GM23338 (cell line): ENCODE measurements at regions not wholly inside any gene's neighbourhood (a gene's known extent, or its start where the extent isn't known, plus 50 kb on each side); places are given as distances from the start of the nearest gene placed in this dataset.

Experiments used
- ATAC-seq: fragments of 200-7000 bp; cut with Tn5 transposase; 3 replicates; pipeline ENCODE4 v1.9.1; 2020
- DNase-seq: peaks from one replicate; pipeline ENCODE4 v3.0.0-alpha.2; 2015; ENCODE audit warnings: low spot score
- H2AFZ ChIP-seq: fragments of 200-600 bp; sonication (generic); 2 replicates; pipeline ENCODE4 v1.8.0; 2016; ENCODE audit warnings: antibody characterized with exemption, mild to moderate bottlenecking, moderate library complexity
- H3F3A ChIP-seq: fragments of 200-600 bp; sonication (generic); replicated peaks from 2 replicates; pipeline ENCODE4 v1.8.0; 2017; ENCODE audit warnings: antibody characterized with exemption, mixed run types, low read depth
- H3K27ac ChIP-seq: fragments of 200-600 bp; sonication (generic); 2 replicates; pipeline ENCODE4 v1.6.1; 2016; ENCODE audit warnings: low read depth
- H3K27me3 ChIP-seq: fragments of 200-600 bp; sonication (generic); 2 replicates; pipeline ENCODE4 v1.8.0; 2016; ENCODE audit warnings: mild to moderate bottlenecking, mixed run types, moderate library complexity; ENCODE audit not compliant: insufficient read depth
- H3K36me3 ChIP-seq: fragments of 200-600 bp; sonication (generic); 2 replicates; pipeline ENCODE4 v1.8.0; 2016; ENCODE audit warnings: mild to moderate bottlenecking; ENCODE audit not compliant: insufficient read depth
- H3K4me1 ChIP-seq: fragments of 200-600 bp; sonication (generic); 2 replicates; pipeline ENCODE4 v1.8.0; 2016; ENCODE audit warnings: mild to moderate bottlenecking, moderate library complexity; ENCODE audit not compliant: insufficient read depth
- H3K4me2 ChIP-seq: fragments of 200-600 bp; sonication (generic); 2 replicates; pipeline ENCODE4 v1.7.1; 2017; ENCODE audit warnings: mixed run types
- H3K4me3 ChIP-seq: fragments of 200-600 bp; sonication (generic); 2 replicates; pipeline ENCODE4 v1.6.1; 2016; ENCODE audit warnings: mixed run types
- H3K79me2 ChIP-seq: fragments of 200-600 bp; sonication (generic); replicated peaks from 2 replicates; pipeline ENCODE4 v1.8.0; 2017; ENCODE audit warnings: mild to moderate bottlenecking; ENCODE audit not compliant: insufficient read depth
- H3K9me2 ChIP-seq: fragments of 200-600 bp; sonication (generic); 2 replicates; pipeline ENCODE4 v1.8.0; 2017; ENCODE audit not compliant: insufficient read depth
- H4K20me1 ChIP-seq: fragments of 200-600 bp; sonication (generic); replicated peaks from 2 replicates; pipeline ENCODE4 v1.8.0; 2017; ENCODE audit warnings: mild to moderate bottlenecking; ENCODE audit not compliant: insufficient read depth
- H3K27ac Mint-ChIP-seq: 2 replicates; pipeline ENCODE4 v1.8.0; 2020; ENCODE audit warnings: inconsistent platforms, mild to moderate bottlenecking, moderate library complexity, mixed read lengths
- H3K27me3 Mint-ChIP-seq: 3 replicates; pipeline ENCODE4 v1.8.0; 2022; ENCODE audit warnings: low read depth, mild to moderate bottlenecking, moderate library complexity, mixed read lengths, inconsistent platforms; ENCODE audit not compliant: insufficient read depth, poor library complexity
- H3K36me3 Mint-ChIP-seq: 3 replicates; pipeline ENCODE4 v1.8.0; 2021; ENCODE audit warnings: low read depth, mild to moderate bottlenecking, inconsistent platforms, moderate library complexity, mixed read lengths
- H3K4me1 Mint-ChIP-seq: 3 replicates; pipeline ENCODE4 v1.8.0; 2020; ENCODE audit warnings: mild to moderate bottlenecking, inconsistent platforms, mixed read lengths
- H3K4me3 Mint-ChIP-seq: 3 replicates; pipeline ENCODE4 v1.8.0; 2021; ENCODE audit warnings: moderate library complexity, mild to moderate bottlenecking, inconsistent platforms, mixed read lengths
- H3K9me3 Mint-ChIP-seq: 3 replicates; pipeline ENCODE4 v1.8.0; 2020; ENCODE audit warnings: moderate library complexity, mild to moderate bottlenecking, inconsistent platforms, mixed read lengths
- CREB1 ChIP-seq: fragments of 250-450 bp; sonication (Bioruptor Pico); IDR thresholded peaks from 2 replicates; pipeline ENCODE4 v1.5.0; 2020; ENCODE audit warnings: low read depth, mild to moderate bottlenecking, moderate library complexity
- ETS1 ChIP-seq: IDR thresholded peaks from 2 replicates; pipeline ENCODE4 v1.6.1; 2016; ENCODE audit warnings: antibody characterized with exemption
- EZH2 ChIP-seq: fragments of 200-600 bp; sonication (generic); IDR thresholded peaks from one replicate; pipeline ENCODE4 v1.8.0; 2017; ENCODE audit warnings: antibody characterized with exemption, mild to moderate bottlenecking, low read depth; ENCODE audit not compliant: unreplicated experiment
- EZH2phosphoT487 ChIP-seq: fragments of 200-600 bp; sonication (generic); IDR thresholded peaks from one replicate; pipeline ENCODE4 v1.8.1; 2018; ENCODE audit warnings: antibody characterized with exemption; ENCODE audit not compliant: unreplicated experiment
- JUNB ChIP-seq: IDR thresholded peaks from one replicate; pipeline ENCODE4 v1.6.1; 2016; ENCODE audit warnings: antibody characterized with exemption; ENCODE audit not compliant: unreplicated experiment
- NANOG ChIP-seq: IDR thresholded peaks from 2 replicates; pipeline ENCODE4 v1.6.1; 2016; ENCODE audit warnings: antibody characterized with exemption, borderline replicate concordance
- POLR2AphosphoS5 ChIP-seq: IDR thresholded peaks from 2 replicates; pipeline ENCODE4 v1.6.1; 2016; ENCODE audit warnings: antibody characterized with exemption, low read depth
- STAT1 ChIP-seq: IDR thresholded peaks from one replicate; pipeline ENCODE4 v1.6.1; 2016; ENCODE audit warnings: antibody characterized with exemption; ENCODE audit not compliant: unreplicated experiment
- ZNF114 ChIP-seq: fragments of 250-450 bp; sonication (Bioruptor Pico); IDR thresholded peaks from 2 replicates; pipeline ENCODE4 v1.5.0; 2020; ENCODE audit warnings: mild to moderate bottlenecking, moderate library complexity
- ZNF331 ChIP-seq: fragments of 250-450 bp; sonication (Bioruptor Pico); IDR thresholded peaks from 2 replicates; pipeline ENCODE4 v1.5.0; 2020; ENCODE audit warnings: low read depth, mild to moderate bottlenecking, moderate library complexity
- TF ChIP-seq, protein P1 (sequence below), 2 experiments: fragments of 200-600 bp in 1 of 2; sonication (generic) in 1 of 2; conservative IDR thresholded peaks; 2 replicates each; pipeline versions ENCODE4 v1.5.1 to v1.6.1; 2016 to 2017; ENCODE audit warnings: antibody characterized with exemption in 2 of 2, low read depth in 2 of 2, mild to moderate bottlenecking in 2 of 2, moderate library complexity in 1 of 2
- TF ChIP-seq, protein P2 (sequence below): IDR thresholded peaks from one replicate; pipeline ENCODE4 v1.6.1; 2018; ENCODE audit warnings: antibody characterized with exemption; ENCODE audit not compliant: unreplicated experiment
- TF ChIP-seq, protein P3 (sequence below): fragments of 250-450 bp; sonication (Bioruptor Pico); IDR thresholded peaks from 2 replicates; pipeline ENCODE4 v1.5.0; 2020; ENCODE audit warnings: mild to moderate bottlenecking, moderate library complexity

DNA sequence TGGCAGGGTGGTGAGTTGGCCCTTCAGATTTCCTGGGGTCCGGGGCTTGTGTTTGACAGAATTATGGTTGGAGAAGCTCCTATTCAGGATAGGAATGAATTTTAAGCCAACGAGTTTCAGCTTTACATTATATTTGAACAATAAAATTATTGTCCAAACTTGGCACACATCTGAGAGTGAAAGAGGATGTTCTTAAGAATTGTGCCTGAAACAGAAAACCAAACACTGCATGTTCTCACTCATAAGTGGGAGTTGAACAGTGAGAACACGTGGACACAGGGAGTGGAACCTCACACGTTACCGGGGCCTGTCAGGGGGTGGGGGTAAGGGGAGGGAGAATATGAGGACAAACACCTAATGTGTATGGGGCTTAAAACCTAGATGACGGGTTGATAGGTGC is 111.8 kb upstream of the ACTBL2 start:
- DNase-seq, result no peak
- H3K27ac Mint-ChIP-seq, result no peak overlapping the region

More for the DNA sequence above, 111.8 kb upstream of the ACTBL2 start:
- no peak for TF ChIP-seq ETS1
- no peak for TF ChIP-seq NANOG
- TF ChIP-seq ZNF331 (CRISPR knock-in tag), result no peak
- no peak for TF ChIP-seq STAT1
- TF ChIP-seq EZH2, result no peak
- no peak for TF ChIP-seq CREB1 (CRISPR knock-in tag)
- no peak for TF ChIP-seq JUNB
- TF ChIP-seq, protein P1, sequence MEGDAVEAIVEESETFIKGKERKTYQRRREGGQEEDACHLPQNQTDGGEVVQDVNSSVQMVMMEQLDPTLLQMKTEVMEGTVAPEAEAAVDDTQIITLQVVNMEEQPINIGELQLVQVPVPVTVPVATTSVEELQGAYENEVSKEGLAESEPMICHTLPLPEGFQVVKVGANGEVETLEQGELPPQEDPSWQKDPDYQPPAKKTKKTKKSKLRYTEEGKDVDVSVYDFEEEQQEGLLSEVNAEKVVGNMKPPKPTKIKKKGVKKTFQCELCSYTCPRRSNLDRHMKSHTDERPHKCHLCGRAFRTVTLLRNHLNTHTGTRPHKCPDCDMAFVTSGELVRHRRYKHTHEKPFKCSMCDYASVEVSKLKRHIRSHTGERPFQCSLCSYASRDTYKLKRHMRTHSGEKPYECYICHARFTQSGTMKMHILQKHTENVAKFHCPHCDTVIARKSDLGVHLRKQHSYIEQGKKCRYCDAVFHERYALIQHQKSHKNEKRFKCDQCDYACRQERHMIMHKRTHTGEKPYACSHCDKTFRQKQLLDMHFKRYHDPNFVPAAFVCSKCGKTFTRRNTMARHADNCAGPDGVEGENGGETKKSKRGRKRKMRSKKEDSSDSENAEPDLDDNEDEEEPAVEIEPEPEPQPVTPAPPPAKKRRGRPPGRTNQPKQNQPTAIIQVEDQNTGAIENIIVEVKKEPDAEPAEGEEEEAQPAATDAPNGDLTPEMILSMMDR (conservative IDR thresholded peaks at IDR 0.05; ENCODE audit: low read depth in 2 of 2), result no peak
- TF ChIP-seq ZNF114 (CRISPR knock-in tag), result no peak
- TF ChIP-seq EZH2phosphoT487, result no peak
- no peak for TF ChIP-seq POLR2AphosphoS5
- TF ChIP-seq, protein P2, sequence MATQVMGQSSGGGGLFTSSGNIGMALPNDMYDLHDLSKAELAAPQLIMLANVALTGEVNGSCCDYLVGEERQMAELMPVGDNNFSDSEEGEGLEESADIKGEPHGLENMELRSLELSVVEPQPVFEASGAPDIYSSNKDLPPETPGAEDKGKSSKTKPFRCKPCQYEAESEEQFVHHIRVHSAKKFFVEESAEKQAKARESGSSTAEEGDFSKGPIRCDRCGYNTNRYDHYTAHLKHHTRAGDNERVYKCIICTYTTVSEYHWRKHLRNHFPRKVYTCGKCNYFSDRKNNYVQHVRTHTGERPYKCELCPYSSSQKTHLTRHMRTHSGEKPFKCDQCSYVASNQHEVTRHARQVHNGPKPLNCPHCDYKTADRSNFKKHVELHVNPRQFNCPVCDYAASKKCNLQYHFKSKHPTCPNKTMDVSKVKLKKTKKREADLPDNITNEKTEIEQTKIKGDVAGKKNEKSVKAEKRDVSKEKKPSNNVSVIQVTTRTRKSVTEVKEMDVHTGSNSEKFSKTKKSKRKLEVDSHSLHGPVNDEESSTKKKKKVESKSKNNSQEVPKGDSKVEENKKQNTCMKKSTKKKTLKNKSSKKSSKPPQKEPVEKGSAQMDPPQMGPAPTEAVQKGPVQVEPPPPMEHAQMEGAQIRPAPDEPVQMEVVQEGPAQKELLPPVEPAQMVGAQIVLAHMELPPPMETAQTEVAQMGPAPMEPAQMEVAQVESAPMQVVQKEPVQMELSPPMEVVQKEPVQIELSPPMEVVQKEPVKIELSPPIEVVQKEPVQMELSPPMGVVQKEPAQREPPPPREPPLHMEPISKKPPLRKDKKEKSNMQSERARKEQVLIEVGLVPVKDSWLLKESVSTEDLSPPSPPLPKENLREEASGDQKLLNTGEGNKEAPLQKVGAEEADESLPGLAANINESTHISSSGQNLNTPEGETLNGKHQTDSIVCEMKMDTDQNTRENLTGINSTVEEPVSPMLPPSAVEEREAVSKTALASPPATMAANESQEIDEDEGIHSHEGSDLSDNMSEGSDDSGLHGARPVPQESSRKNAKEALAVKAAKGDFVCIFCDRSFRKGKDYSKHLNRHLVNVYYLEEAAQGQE, result no peak
- TF ChIP-seq, protein P3, sequence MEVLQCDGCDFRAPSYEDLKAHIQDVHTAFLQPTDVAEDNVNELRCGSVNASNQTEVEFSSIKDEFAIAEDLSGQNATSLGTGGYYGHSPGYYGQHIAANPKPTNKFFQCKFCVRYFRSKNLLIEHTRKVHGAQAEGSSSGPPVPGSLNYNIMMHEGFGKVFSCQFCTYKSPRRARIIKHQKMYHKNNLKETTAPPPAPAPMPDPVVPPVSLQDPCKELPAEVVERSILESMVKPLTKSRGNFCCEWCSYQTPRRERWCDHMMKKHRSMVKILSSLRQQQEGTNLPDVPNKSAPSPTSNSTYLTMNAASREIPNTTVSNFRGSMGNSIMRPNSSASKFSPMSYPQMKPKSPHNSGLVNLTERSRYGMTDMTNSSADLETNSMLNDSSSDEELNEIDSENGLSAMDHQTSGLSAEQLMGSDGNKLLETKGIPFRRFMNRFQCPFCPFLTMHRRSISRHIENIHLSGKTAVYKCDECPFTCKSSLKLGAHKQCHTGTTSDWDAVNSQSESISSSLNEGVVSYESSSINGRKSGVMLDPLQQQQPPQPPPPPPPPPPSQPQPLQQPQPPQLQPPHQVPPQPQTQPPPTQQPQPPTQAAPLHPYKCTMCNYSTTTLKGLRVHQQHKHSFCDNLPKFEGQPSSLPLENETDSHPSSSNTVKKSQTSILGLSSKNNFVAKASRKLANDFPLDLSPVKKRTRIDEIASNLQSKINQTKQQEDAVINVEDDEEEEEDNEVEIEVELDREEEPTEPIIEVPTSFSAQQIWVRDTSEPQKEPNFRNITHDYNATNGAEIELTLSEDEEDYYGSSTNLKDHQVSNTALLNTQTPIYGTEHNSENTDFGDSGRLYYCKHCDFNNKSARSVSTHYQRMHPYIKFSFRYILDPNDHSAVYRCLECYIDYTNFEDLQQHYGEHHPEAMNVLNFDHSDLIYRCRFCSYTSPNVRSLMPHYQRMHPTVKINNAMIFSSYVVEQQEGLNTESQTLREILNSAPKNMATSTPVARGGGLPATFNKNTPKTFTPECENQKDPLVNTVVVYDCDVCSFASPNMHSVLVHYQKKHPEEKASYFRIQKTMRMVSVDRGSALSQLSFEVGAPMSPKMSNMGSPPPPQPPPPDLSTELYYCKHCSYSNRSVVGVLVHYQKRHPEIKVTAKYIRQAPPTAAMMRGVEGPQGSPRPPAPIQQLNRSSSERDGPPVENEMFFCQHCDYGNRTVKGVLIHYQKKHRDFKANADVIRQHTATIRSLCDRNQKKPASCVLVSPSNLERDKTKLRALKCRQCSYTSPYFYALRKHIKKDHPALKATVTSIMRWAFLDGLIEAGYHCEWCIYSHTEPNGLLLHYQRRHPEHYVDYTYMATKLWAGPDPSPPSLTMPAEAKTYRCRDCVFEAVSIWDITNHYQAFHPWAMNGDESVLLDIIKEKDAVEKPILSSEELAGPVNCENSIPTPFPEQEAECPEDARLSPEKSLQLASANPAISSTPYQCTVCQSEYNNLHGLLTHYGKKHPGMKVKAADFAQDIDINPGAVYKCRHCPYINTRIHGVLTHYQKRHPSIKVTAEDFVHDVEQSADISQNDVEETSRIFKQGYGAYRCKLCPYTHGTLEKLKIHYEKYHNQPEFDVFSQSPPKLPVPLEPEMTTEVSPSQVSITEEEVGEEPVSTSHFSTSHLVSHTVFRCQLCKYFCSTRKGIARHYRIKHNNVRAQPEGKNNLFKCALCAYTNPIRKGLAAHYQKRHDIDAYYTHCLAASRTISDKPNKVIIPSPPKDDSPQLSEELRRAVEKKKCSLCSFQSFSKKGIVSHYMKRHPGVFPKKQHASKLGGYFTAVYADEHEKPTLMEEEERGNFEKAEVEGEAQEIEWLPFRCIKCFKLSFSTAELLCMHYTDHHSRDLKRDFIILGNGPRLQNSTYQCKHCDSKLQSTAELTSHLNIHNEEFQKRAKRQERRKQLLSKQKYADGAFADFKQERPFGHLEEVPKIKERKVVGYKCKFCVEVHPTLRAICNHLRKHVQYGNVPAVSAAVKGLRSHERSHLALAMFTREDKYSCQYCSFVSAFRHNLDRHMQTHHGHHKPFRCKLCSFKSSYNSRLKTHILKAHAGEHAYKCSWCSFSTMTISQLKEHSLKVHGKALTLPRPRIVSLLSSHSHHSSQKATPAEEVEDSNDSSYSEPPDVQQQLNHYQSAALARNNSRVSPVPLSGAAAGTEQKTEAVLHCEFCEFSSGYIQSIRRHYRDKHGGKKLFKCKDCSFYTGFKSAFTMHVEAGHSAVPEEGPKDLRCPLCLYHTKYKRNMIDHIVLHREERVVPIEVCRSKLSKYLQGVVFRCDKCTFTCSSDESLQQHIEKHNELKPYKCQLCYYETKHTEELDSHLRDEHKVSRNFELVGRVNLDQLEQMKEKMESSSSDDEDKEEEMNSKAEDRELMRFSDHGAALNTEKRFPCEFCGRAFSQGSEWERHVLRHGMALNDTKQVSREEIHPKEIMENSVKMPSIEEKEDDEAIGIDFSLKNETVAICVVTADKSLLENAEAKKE, result no peak
- no peaks in the 10 kb centered on the region for H3K27me3 ChIP-seq
- no peak overlapping the region for H2AFZ ChIP-seq
- H3K4me2 ChIP-seq, result no peak overlapping the region
- H4K20me1 ChIP-seq, result no peaks in the 10 kb centered on the region
- Mint-ChIP-seq H3K9me3 (no peaks in the 10 kb centered on the region), H3K27me3 (no peaks in the 10 kb centered on the region), H3K4me3 (no peak overlapping the region), H3K36me3 (no peaks in the 10 kb centered on the region), H3K4me1 (no peaks in the 10 kb centered on the region; the same call in 2 of the 3 replicates)
- no peaks in the 10 kb centered on the region for H3K4me1 ChIP-seq
- H3K79me2 ChIP-seq, result no peaks in the 10 kb centered on the region
- H3K36me3 ChIP-seq, result no peaks in the 10 kb centered on the region
- H3K4me3 ChIP-seq, result no peak overlapping the region
- no peaks in the 10 kb centered on the region for H3K9me2 ChIP-seq
- no peak overlapping the region for H3K27ac ChIP-seq
- ATAC-seq, result no peak
- no peaks in the 10 kb centered on the region for H3F3A ChIP-seq
